Ovary (tissue), 3 donors: ENCODE measurements at regions not wholly inside any gene's neighbourhood (a gene's known extent, or its start where the extent isn't known, plus 50 kb on each side); places are given as distances from the start of the nearest gene placed in this dataset.

ENCODE experiments used
- CTCF ChIP-seq, 3 donors: fragments of 450-650 bp in 2 of 3; fragments of 200-600 bp in 1 of 3; IDR thresholded peaks; one replicate each; pipeline versions ENCODE4 v1.5.1 to v1.8.0; 2016 to 2022; ENCODE audit warnings: antibody characterized with exemption in 3 of 3, mild to moderate bottlenecking in 1 of 3
- EP300 ChIP-seq: sonication (generic); formaldehyde crosslinking; IDR thresholded peaks from one replicate; pipeline ENCODE4 v1.6.1; 2017; ENCODE audit warnings: antibody characterized with exemption
- donor health status: DM: no; HTN: no; CAD: no.

GRCh38 chr16:86205521-86206245 lies 304.6 kb upstream of the FOXF1 start:
- TF ChIP-seq CTCF (IDR thresholded peaks at IDR 0.05) (no peak), EP300 (no peak)
